HepG2 (cell line): ENCODE measurements at regions not wholly inside any gene's neighbourhood (a gene's known extent, or its start where the extent isn't known, plus 50 kb on each side); places are given as distances from the start of the nearest gene placed in this dataset.

ENCODE experiments used
- ATF2 ChIP-seq: sonication (generic); formaldehyde crosslinking; IDR thresholded peaks from 2 replicates; pipeline ENCODE4 v1.4.0; 2020; ENCODE audit warnings: missing genetic modification reagents
- GABPB1 ChIP-seq: IDR thresholded peaks from 2 replicates; pipeline ENCODE4 v1.6.1; 2016; ENCODE audit warnings: mild to moderate bottlenecking, missing genetic modification reagents, moderate library complexity, missing compliant biosample characterization
- MAX ChIP-seq: IDR thresholded peaks from 2 replicates; pipeline ENCODE4 v1.6.1; 2012; ENCODE audit warnings: inconsistent platforms
- PATZ1 ChIP-seq: sonication (generic); formaldehyde crosslinking; IDR thresholded peaks from 2 replicates; pipeline ENCODE4 v1.4.0; 2020; ENCODE audit warnings: missing genetic modification reagents
- POLR2A ChIP-seq, 2 experiments: IDR thresholded peaks; 2 replicates each; pipeline ENCODE4 v1.6.1; 2011; ENCODE audit warnings: low read depth in 2 of 2, low read length in 2 of 2, mild to moderate bottlenecking in 1 of 2, moderate library complexity in 1 of 2; ENCODE audit not compliant: insufficient read depth in 1 of 2
- SP2 ChIP-seq: sonication (generic); formaldehyde crosslinking; IDR thresholded peaks from 2 replicates; pipeline ENCODE4 v1.5.1; 2020; ENCODE audit warnings: mild to moderate bottlenecking, missing genetic modification reagents
- ZGPAT ChIP-seq: IDR thresholded peaks from 2 replicates; pipeline ENCODE4 v1.6.1; 2016; ENCODE audit warnings: mild to moderate bottlenecking
- ZNF3 ChIP-seq: IDR thresholded peaks from 2 replicates; pipeline ENCODE4 v1.7.0; 2017; ENCODE audit warnings: inconsistent platforms
- ZNF331 ChIP-seq: sonication (generic); formaldehyde crosslinking; IDR thresholded peaks from 2 replicates; pipeline ENCODE4 v1.4.0; 2020; ENCODE audit warnings: missing genetic modification reagents
- ZNF33A ChIP-seq: sonication (generic); formaldehyde crosslinking; IDR thresholded peaks from 2 replicates; pipeline ENCODE4 v1.5.1; 2020; ENCODE audit warnings: missing genetic modification reagents, mild to moderate bottlenecking, moderate library complexity, borderline replicate concordance
- ZNF574 ChIP-seq: sonication (generic); formaldehyde crosslinking; IDR thresholded peaks from 2 replicates; pipeline ENCODE4 v1.4.0; 2020; ENCODE audit warnings: missing genetic modification reagents
- TF ChIP-seq, protein P1 (sequence below): sonication (generic); formaldehyde crosslinking; IDR thresholded peaks from 2 replicates; pipeline ENCODE4 v1.5.0; 2020; ENCODE audit warnings: mild to moderate bottlenecking, missing genetic modification reagents, moderate library complexity
- TF ChIP-seq, protein P2 (sequence below): sonication (generic); formaldehyde crosslinking; conservative IDR thresholded peaks from 2 replicates; pipeline ENCODE4 v1.4.0; 2020; ENCODE audit warnings: missing genetic modification reagents

DNA sequence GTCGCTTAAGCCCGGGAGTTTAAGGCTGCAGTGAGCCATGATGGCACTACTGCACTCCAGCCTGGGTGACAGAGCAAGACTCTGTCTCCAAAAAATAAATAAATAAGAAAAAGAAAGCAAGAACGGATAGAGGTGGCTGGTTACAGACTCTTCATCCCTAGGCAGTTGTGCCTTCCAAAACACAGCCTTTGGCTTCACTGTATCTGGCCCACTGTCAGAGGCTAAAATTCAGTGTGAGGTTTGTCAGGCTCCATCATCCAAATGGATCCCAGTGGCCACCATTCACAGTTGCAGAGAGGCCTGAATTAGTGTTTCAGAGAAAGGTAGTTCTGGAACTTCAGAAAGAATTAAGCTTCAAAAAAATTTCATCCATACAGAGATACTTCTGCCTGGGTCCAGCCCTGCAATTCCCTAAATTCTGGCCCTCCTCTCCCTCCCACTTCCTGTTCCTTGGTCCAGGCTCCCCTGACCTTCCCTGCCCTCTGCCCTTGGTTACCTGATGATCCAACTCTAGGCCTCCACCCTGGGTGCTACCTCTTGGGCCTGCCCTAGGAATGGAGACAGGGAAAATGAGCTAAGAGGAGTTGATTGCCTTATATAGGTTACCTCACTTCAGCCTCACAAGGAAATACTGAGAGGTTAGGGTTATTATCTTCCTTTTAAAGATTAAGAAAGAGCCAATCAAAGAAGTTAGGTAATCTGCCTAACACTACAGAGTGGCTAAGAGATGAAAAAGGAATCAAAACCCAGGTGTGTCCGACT, 97.2 kb upstream of the SLC44A1 start:
- TF ChIP-seq POLR2A (IDR thresholded peaks at IDR 0.05; ENCODE audit: insufficient read depth in 1 of 2, low read depth in 2 of 2, low read length in 2 of 2) (no peak), ATF2 (CRISPR knock-in tag) (no peak), GABPB1 (CRISPR knock-in tag) (no peak), MAX (no peak), SP2 (CRISPR knock-in tag) (no peak), ZNF574 (CRISPR knock-in tag) (no peak), ZNF3 (CRISPR knock-in tag) (no peak), ZGPAT (CRISPR knock-in tag) (no peak), ZNF33A (no peak), ZNF331 (CRISPR knock-in tag) (no peak), PATZ1 (CRISPR knock-in tag) (no peak)
- TF ChIP-seq, protein P1, sequence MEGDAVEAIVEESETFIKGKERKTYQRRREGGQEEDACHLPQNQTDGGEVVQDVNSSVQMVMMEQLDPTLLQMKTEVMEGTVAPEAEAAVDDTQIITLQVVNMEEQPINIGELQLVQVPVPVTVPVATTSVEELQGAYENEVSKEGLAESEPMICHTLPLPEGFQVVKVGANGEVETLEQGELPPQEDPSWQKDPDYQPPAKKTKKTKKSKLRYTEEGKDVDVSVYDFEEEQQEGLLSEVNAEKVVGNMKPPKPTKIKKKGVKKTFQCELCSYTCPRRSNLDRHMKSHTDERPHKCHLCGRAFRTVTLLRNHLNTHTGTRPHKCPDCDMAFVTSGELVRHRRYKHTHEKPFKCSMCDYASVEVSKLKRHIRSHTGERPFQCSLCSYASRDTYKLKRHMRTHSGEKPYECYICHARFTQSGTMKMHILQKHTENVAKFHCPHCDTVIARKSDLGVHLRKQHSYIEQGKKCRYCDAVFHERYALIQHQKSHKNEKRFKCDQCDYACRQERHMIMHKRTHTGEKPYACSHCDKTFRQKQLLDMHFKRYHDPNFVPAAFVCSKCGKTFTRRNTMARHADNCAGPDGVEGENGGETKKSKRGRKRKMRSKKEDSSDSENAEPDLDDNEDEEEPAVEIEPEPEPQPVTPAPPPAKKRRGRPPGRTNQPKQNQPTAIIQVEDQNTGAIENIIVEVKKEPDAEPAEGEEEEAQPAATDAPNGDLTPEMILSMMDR (CRISPR knock-in tag): no peak
- TF ChIP-seq, protein P2, sequence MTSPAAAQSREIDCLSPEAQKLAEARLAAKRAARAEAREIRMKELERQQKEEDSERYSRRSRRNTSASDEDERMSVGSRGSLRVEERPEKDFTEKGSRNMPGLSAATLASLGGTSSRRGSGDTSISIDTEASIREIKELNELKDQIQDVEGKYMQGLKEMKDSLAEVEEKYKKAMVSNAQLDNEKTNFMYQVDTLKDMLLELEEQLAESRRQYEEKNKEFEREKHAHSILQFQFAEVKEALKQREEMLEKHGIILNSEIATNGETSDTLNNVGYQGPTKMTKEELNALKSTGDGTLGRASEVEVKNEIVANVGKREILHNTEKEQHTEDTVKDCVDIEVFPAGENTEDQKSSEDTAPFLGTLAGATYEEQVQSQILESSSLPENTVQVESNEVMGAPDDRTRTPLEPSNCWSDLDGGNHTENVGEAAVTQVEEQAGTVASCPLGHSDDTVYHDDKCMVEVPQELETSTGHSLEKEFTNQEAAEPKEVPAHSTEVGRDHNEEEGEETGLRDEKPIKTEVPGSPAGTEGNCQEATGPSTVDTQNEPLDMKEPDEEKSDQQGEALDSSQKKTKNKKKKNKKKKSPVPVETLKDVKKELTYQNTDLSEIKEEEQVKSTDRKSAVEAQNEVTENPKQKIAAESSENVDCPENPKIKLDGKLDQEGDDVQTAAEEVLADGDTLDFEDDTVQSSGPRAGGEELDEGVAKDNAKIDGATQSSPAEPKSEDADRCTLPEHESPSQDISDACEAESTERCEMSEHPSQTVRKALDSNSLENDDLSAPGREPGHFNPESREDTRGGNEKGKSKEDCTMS (CRISPR knock-in tag): no peak
